SK-N-SH treated with all-trans-retinoic acid at 6 μM for 48 hours (cell line): ENCODE measurements at regions not wholly inside any gene's neighbourhood (a gene's known extent, or its start where the extent isn't known, plus 50 kb on each side); places are given as distances from the start of the nearest gene placed in this dataset.
"Not testable (repeated sequence)": the region's sequence is repeated elsewhere in the genome, so short reads cannot be mapped to it uniquely, and the experiment has no call there.

Experiments used
- PATZ1 ChIP-seq: fragments of 250-450 bp; sonication (Bioruptor Pico); IDR thresholded peaks from 2 replicates; pipeline ENCODE4 v1.8.0; 2020; ENCODE audit warnings: mild to moderate bottlenecking, moderate library complexity, borderline replicate concordance
- POU6F1 ChIP-seq: fragments of 250-450 bp; sonication (Bioruptor Pico); IDR thresholded peaks from 2 replicates; pipeline ENCODE4 v1.8.0; 2021; ENCODE audit warnings: low read depth, mild to moderate bottlenecking, moderate library complexity, borderline replicate concordance
- TOX ChIP-seq: fragments of 250-450 bp; sonication (Bioruptor Pico); IDR thresholded peaks from 2 replicates; pipeline ENCODE4 v1.8.0; 2021; ENCODE audit warnings: mild to moderate bottlenecking, moderate library complexity, borderline replicate concordance
- ZFP3 ChIP-seq: fragments of 250-450 bp; sonication (Bioruptor Pico); IDR thresholded peaks from 2 replicates; pipeline ENCODE4 v1.5.0; 2020; ENCODE audit warnings: mild to moderate bottlenecking, moderate library complexity
- ZNF8 ChIP-seq: fragments of 450-650 bp; formaldehyde crosslinking; IDR thresholded peaks from 2 replicates; pipeline ENCODE4 v1.5.0; 2020; ENCODE audit warnings: mild to moderate bottlenecking, moderate library complexity

GRCh38 chr7:131933219-131933618 lies 376.8 kb upstream of the PODXL start:
- not testable (repeated sequence) for TF ChIP-seq ZNF8 (CRISPR knock-in tag); TOX (CRISPR knock-in tag); ZFP3; POU6F1 (CRISPR knock-in tag); PATZ1 (CRISPR knock-in tag)
